Smooth muscle cell (in vitro differentiated cells): ENCODE measurements at regions not wholly inside any gene's neighbourhood (a gene's known extent, or its start where the extent isn't known, plus 50 kb on each side); places are given as distances from the start of the nearest gene placed in this dataset.

ENCODE experiments used
- DNase-seq: peaks from one replicate; lab custom pipeline; 2025; ENCODE audit not compliant: unreplicated experiment; lab: John Stamatoyannopoulos, UW
- H2AFZ ChIP-seq: fragments of 200-600 bp; sonication (generic); 2 replicates; pipeline ENCODE4 v1.6.0; 2016; ENCODE audit warnings: antibody characterized with exemption, low read depth, mild to moderate bottlenecking
- H3F3A ChIP-seq: fragments of 200-600 bp; sonication (generic); 2 replicates; pipeline ENCODE4 v1.6.0; 2017; ENCODE audit warnings: antibody characterized with exemption, low read depth
- H3K27ac ChIP-seq: fragments of 200-600 bp; sonication (generic); 2 replicates; pipeline ENCODE4 v1.5.1; 2016; ENCODE audit warnings: low read depth, mild to moderate bottlenecking
- H3K27me3 ChIP-seq: fragments of 200-600 bp; sonication (generic); 2 replicates; pipeline ENCODE4 v1.6.1; 2016; ENCODE audit warnings: low read depth, mild to moderate bottlenecking
- H3K36me3 ChIP-seq: fragments of 200-600 bp; sonication (generic); 2 replicates; pipeline ENCODE4 v1.5.1; 2016; ENCODE audit warnings: low read depth
- H3K4me1 ChIP-seq: fragments of 200-600 bp; sonication (generic); 2 replicates; pipeline ENCODE4 v1.5.1; 2016; ENCODE audit warnings: low read depth
- H3K4me2 ChIP-seq: fragments of 200-600 bp; sonication (generic); 2 replicates; pipeline ENCODE4 v1.6.0; 2016; ENCODE audit warnings: mild to moderate bottlenecking
- H3K4me3 ChIP-seq: fragments of 200-600 bp; sonication (generic); 2 replicates; pipeline ENCODE4 v1.5.1; 2016; ENCODE audit warnings: mild to moderate bottlenecking
- H3K79me2 ChIP-seq: fragments of 200-600 bp; sonication (generic); 2 replicates; pipeline ENCODE4 v1.6.0; 2016; ENCODE audit warnings: low read depth, mild to moderate bottlenecking
- H3K9ac ChIP-seq: fragments of 200-600 bp; sonication (generic); 2 replicates; pipeline ENCODE4 v1.6.0; 2016; ENCODE audit warnings: low read depth
- H3K9me3 ChIP-seq: fragments of 200-600 bp; sonication (generic); replicated peaks from 2 replicates; pipeline ENCODE4 v1.5.1; 2016; ENCODE audit warnings: low read depth
- H4K20me1 ChIP-seq: fragments of 200-600 bp; sonication (generic); 2 replicates; pipeline ENCODE4 v1.6.0; 2016; ENCODE audit warnings: low read depth
- CTCF ChIP-seq: fragments of 200-600 bp; sonication (generic); IDR thresholded peaks from 2 replicates; pipeline ENCODE4 v1.5.1; 2017; ENCODE audit warnings: borderline replicate concordance, mild to moderate bottlenecking, antibody characterized with exemption; ENCODE audit not compliant: insufficient read depth, poor library complexity, severe bottlenecking
- WGBS: methylation state at CpG from one replicate; pipeline ENCODE4 v1.1.7; 2016; ENCODE audit warnings: low lambda C conversion rate; 5-methylcytosine and 5-hydroxymethylcytosine counted together

GRCh38 chr11:119952441-119952840, 185.5 kb downstream of the TRIM29 start:
- no peaks in the 10 kb centered on the region for H3K4me1 ChIP-seq
- H3K4me2 ChIP-seq = no peak overlapping the region
- H3K4me3 ChIP-seq = no peak overlapping the region
- no peaks in the 10 kb centered on the region for H3F3A ChIP-seq
- H3K27ac ChIP-seq = no peak overlapping the region
- H3K79me2 ChIP-seq = no peaks in the 10 kb centered on the region
- no peaks in the 10 kb centered on the region for H4K20me1 ChIP-seq
- no peaks in the 10 kb centered on the region for H3K9me3 ChIP-seq
- H3K36me3 ChIP-seq = no peaks in the 10 kb centered on the region
- TF ChIP-seq CTCF = no peak
- DNase-seq = no peak
- H3K27me3 ChIP-seq = no peaks in the 10 kb centered on the region
- no peak overlapping the region for H3K9ac ChIP-seq
- WGBS = 77% methylated on average over 6 of the region's 6 CpGs
- H2AFZ ChIP-seq = no peak overlapping the region

GRCh38 chr11:119943298-119943655, 194.6 kb downstream of the TRIM29 start:
- H4K20me1 ChIP-seq = no peaks in the 10 kb centered on the region
- no peaks in the 10 kb centered on the region for H3K36me3 ChIP-seq
- no peaks in the 10 kb centered on the region for H3K79me2 ChIP-seq
- no peak overlapping the region for H3K4me2 ChIP-seq
- TF ChIP-seq CTCF = no peak
- no peaks in the 10 kb centered on the region for H3K9me3 ChIP-seq
- H3K4me3 ChIP-seq = no peak overlapping the region
- WGBS = 93% methylated on average over 5 of the region's 5 CpGs
- H3K4me1 ChIP-seq = no peaks in the 10 kb centered on the region
- H3K27ac ChIP-seq = no peak overlapping the region
- peaks cover 4% of the 10 kb centered on the region for H3K27me3 ChIP-seq
- H2AFZ ChIP-seq = no peak overlapping the region
- H3K9ac ChIP-seq = no peak overlapping the region
- DNase-seq = no peak
- no peaks in the 10 kb centered on the region for H3F3A ChIP-seq

- H3K36me3 ChIP-seq = no peaks in the 10 kb centered on the region
These were observed 195.2 kb downstream of the TRIM29 start for GRCh38 chr11:119942583-119943297.

More at GRCh38 chr11:119942583-119943297, 195.2 kb downstream of the TRIM29 start:
- no peaks in the 10 kb centered on the region for H3K9me3 ChIP-seq
- H3K27me3 ChIP-seq = peaks cover 4% of the 10 kb centered on the region
- no peak overlapping the region for H3K9ac ChIP-seq
- no peak overlapping the region for H3K4me3 ChIP-seq
- no peaks in the 10 kb centered on the region for H3K4me1 ChIP-seq
- H3F3A ChIP-seq = no peaks in the 10 kb centered on the region
- no peak overlapping the region for H3K27ac ChIP-seq
- H2AFZ ChIP-seq = no peak overlapping the region
- 90% methylated on average over 7 of the region's 7 CpGs for WGBS
- DNase-seq = no peak
- TF ChIP-seq CTCF = no peak
- H3K79me2 ChIP-seq = no peaks in the 10 kb centered on the region
- H3K4me2 ChIP-seq = no peak overlapping the region
- H4K20me1 ChIP-seq = no peaks in the 10 kb centered on the region
